HG03060 (cell line): ENCODE measurements at regions not wholly inside any gene's neighbourhood (a gene's known extent, or its start where the extent isn't known, plus 50 kb on each side); places are given as distances from the start of the nearest gene placed in this dataset.

ENCODE experiments used
- ATAC-seq: cut with Tn5 transposase; IDR thresholded peaks from one replicate; pipeline ENCODE4 v1.9.1; 2021; ENCODE audit warnings: low read depth, moderate number of reproducible peaks; ENCODE audit not compliant: unreplicated experiment

- no peak for ATAC-seq
Measured at GRCh38 chr22:47748957-47749356, 986.5 kb downstream of the TBC1D22A start.

DNA sequence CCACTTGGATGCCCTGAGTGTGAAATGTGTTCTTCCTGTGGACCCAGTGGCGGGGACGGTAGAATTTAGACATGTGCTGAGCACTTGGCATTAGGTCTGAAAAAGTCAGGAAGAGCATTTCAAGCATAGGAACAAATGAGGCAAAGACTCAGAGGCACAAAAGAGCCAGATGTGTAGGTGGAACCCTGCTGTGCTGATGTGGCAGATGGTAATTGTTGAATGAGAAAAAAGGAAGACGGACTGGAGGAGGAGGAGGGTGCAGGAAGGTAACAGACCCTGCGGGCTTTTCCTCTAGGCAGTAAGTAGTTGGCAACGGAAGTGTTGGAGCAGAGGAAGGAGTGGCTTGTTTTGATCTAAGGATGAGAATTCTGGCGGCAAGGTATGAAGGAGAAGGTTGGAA is 985.8 kb downstream of the TBC1D22A start:
- ATAC-seq: no peak

- no peak for ATAC-seq
Measured at GRCh38 chr22:47740109-47740805, 977.8 kb downstream of the TBC1D22A start.

DNA sequence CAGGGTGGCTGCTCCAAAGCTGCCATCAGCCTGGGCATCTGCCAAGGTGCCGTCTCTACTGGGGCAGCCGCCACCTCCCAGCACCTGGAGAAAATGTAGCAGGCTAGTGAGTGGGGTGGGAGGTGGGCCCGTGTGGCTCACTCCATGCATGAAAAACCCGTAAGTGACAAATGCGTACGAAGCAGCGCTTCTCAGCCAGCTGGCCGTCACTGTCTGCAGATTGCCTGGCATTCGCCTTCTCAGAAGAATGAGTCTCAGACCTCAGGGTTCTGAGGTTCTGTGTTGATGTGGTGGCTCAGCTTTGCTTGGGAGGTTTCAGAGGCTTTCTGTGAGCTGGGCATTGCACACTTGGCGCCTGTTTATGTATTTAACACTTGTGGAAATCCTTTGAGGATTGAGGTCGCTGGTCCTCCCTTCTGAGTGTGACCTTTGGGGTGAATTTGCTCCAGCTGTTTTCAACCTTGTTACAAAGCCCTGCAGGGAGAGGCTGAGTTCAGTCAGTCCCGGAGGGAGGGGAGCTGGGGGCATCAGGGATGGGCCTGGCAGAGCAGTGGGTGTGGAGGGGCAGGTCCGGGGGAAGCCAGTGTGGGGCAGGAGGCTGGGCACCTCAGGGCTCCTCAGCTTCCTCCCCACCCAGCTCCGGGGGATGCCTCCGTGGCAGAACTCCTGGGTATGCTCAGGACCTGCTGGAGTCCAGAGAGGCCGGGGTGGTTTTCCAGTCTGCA is 977.0 kb downstream of the TBC1D22A start:
- no peak for ATAC-seq

GRCh38 chr22:47738472-47739013 is 976.1 kb downstream of the TBC1D22A start:
- no peak for ATAC-seq

DNA sequence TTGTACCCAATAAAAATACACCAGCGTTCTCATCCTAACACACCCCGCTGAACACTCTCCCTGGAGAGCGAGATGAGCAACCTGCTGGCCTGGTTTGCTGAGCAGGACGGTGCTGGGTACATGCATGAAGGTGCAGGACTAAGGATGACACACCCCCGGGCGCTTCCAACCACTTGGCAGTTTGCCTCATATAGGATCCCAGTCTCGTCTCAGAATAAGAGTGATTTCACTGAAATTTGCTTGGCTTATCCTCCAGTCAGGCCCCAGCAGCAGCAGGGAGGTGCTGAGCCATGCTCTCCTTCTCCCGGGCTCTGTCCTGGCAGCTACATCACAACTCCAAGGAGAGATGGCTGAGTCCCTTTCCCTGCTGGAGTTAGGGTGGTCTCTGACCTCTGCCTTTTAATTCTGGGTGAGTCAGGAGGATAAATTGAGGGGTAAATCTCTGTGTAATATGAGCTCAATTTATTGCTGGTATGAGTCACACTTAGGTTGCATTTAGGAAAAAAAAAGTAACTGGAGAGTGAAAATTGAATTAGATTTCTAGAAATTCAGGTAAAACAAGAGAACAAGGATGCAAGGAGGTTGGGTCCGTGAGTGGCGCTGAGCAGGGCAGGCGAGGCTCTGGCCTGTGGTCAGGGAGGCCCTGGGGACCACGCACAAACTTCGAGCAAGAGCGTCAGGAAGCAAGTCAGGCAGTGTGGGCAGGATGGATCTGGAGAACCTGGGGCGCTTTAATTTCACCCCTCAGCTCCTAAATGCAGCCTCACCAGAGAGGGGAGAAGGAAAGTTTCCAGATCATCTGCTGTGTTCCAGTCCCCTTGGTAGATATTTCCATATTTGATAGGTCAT is 974.0 kb downstream of the TBC1D22A start:
- no peak for ATAC-seq

DNA sequence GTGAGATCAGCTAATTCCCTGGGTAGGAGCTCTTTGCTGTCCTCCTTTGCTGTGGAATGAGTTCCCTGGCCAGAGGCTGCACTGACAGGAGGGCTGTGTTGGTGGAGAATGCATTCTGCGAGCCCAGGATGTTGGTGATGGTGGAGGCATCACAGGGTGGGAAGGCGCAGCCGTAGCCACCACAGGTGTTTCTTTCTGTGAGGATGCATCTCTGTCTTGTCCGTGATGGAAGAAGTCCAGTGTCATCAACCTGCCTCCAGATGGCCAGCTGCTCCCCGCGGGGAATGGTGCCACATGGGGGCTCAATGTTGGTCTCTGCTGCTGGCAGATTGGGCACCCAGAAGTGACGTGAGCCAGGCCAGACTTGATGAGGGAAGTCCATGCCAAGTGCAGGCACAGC is 972.1 kb downstream of the TBC1D22A start:
- no peak for ATAC-seq

DNA sequence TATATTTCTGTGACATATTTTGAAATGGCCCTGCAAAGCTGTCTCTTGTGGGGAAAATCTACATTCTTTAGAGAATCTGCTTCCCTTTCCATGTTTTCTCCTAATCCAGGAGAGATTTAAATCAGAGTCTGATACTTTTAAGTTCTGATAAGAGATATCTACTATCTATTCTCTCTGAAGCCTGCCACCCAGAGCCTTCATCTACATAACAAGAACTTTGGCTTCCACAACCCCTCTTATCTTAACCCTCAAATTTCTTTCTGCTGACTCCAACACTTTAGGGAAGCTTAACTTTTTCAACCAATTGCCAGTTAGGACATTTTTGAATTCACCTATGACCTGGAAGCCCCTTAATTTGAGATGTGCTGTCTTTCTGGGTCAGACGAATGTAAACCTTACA is 965.2 kb downstream of the TBC1D22A start:
- ATAC-seq: no peak

GRCh38 chr22:47724751-47725150 is 962.3 kb downstream of the TBC1D22A start:
- no peak for ATAC-seq

GRCh38 chr22:47724030-47724429 is 961.6 kb downstream of the TBC1D22A start:
- no peak for ATAC-seq

DNA sequence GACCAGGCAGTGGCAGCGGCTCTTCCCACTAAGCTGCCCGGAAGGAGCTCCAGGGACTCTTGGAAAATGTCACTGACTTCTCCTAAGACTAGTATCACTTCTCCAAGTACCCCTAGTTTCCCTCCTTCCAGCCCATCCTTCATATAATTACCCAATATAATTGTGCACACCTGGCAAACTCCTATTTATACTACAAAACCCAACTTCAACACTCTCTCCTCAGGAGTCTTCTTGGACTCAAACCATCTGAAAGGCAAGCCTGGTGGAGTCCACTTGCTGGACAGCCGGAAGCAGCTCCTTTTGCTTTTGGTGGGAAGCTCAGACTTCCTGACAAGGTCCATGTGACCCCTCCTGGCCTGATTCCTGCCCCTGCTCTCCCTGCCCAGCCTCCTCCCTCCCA is 955.9 kb downstream of the TBC1D22A start:
- ATAC-seq: no peak

GRCh38 chr22:47716890-47717615 is 954.6 kb downstream of the TBC1D22A start:
- no peak for ATAC-seq

DNA sequence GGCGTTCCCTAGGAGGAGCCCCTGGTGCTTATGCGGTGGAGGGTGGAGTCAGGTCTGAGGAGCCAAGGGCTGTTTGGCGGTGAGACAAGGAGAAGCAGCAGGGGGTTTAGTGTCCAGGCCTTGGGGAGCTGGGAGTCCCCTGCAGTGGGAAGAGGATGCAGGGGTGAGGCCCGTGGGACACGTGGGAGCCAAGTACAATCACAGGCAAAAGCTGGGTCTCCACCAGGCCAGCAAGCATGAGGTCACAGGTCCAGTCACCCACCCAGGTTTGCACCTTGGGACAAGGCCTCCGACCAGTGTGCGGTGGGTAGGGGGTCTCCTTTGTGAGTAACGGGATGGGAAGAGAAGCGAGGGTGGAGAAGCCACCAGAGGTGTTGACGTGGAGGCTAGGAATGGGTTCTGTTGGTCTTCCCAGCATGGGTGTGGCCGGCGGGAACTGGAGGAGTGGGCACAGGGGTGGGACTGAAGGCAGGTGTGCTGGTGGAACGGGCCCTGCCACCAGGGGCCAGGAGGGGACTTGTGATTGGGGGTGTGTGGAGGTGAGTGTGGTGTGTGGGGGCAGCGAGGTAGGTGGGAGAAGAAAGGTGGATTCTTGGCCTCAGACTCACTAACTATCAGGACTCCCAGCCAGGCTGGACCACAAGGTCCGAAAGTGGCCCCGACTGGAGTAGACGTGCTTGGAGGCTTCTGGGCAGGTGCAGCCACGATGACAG is 953.6 kb downstream of the TBC1D22A start:
- no peak for ATAC-seq

GRCh38 chr22:47713941-47714340 is 951.5 kb downstream of the TBC1D22A start:
- ATAC-seq: no peak

GRCh38 chr22:47710135-47710534 is 947.7 kb downstream of the TBC1D22A start:
- no peak for ATAC-seq

DNA sequence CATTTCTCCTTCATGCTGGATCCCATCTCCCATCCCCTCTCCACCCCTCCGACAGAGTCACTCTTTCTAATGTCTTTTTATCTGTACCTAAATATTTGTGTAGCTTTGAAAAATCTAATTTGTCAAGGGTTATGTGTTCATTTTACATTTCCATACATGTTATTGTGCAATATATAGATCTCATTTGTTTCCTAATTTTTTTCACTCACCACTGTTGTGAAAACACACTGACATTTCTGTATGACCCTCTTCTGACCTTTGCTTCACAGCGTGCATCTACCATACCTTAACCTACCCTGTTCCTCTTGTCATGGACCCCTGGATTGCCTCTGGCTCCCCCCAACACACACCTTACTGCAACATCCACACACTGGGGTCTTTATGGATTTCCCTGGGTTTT is 942.9 kb downstream of the TBC1D22A start:
- no peak for ATAC-seq

GRCh38 chr22:47698906-47699305 is 936.5 kb downstream of the TBC1D22A start:
- ATAC-seq: no peak

DNA sequence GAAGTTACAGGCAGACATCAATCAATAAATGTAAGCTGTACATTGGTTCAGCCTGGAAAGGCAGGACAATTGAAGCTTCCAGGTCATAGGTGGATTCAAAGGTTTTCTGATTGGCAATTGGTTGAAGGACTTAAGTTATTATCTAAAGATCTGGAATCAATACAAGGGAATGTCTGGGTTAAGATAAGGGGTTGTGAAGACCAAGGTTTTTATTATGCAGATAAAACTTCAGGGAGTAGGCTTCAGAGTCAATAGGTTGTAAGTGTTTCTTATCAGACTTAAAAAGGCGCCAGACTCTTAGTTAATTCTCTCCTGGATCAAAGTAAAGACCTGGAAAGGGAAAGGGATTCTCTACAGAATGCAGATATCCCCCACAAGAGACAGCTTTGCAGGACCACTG is 935.4 kb downstream of the TBC1D22A start:
- ATAC-seq: no peak

GRCh38 chr22:47696776-47697175 is 934.3 kb downstream of the TBC1D22A start:
- ATAC-seq: no peak

DNA sequence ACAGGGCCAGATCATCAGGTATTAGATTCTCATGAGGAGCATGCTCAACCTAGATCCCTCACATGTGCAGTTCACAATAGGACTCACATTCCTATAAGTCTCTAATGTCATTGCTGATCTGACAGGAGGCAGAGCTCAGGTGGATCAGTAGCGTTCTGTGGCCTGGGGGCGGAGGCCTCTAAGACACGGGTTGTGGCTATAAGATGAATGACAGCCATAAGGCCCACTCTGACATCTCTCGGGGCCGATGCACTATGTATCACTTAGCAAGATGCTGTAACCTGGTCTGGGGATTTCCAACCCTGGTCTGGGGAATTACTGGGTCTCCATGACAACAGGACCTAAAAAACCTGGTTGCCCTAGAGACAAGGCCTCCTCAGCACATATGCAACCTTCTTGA is 932.7 kb downstream of the TBC1D22A start:
- no peak for ATAC-seq
